Esophagus muscularis mucosa (tissue), 4 donors: ENCODE measurements at regions not wholly inside any gene's neighbourhood (a gene's known extent, or its start where the extent isn't known, plus 50 kb on each side); places are given as distances from the start of the nearest gene placed in this dataset.

ENCODE experiments used
- DNase-seq: peaks from one replicate; pipeline ENCODE4 v3.0.0-alpha.2; 2017; ENCODE audit errors: extremely low spot score
- H3K27ac ChIP-seq, 4 donors: fragments of 200-600 bp; sonication (generic); replicated peaks in 1 of 4; 1 replicate in 3 of 4; 2 replicates in 1 of 4; pipeline ENCODE4 v1.5.1; 2016 to 2019; ENCODE audit warnings: mild to moderate bottlenecking in 1 of 4
- H3K27me3 ChIP-seq, 4 donors: fragments of 200-600 bp; sonication (generic); one replicate each; pipeline versions ENCODE4 v1.5.1 to v1.6.0; 2016 to 2019
- H3K36me3 ChIP-seq, 4 donors: fragments of 200-600 bp; sonication (generic); one replicate each; pipeline ENCODE4 v1.5.1; 2016 to 2019
- H3K4me1 ChIP-seq, 4 donors: fragments of 200-600 bp; sonication (generic); one replicate each; pipeline ENCODE4 v1.5.1; 2016 to 2019
- H3K4me3 ChIP-seq, 4 donors: fragments of 200-600 bp; sonication (generic); 1 replicate in 2 of 4; 2 replicates in 2 of 4; pipeline ENCODE4 v1.5.1; 2016 to 2019; ENCODE audit warnings: mild to moderate bottlenecking in 4 of 4, moderate library complexity in 1 of 4
- H3K9me3 ChIP-seq, 4 donors: fragments of 200-600 bp; sonication (generic); 1 replicate in 3 of 4; 2 replicates in 1 of 4; pipeline ENCODE4 v1.5.1; 2016 to 2019
- EP300 ChIP-seq: sonication (generic); formaldehyde crosslinking; IDR thresholded peaks from one replicate; pipeline ENCODE4 v1.6.1; 2017; ENCODE audit warnings: antibody characterized with exemption
- POLR2A ChIP-seq: fragments of 450-650 bp; IDR thresholded peaks from one replicate; pipeline ENCODE4 v1.6.1; 2017; ENCODE audit warnings: antibody characterized with exemption, moderate library complexity, mild to moderate bottlenecking, low read depth
- POLR2AphosphoS5 ChIP-seq, 2 donors: sonication (generic); formaldehyde crosslinking; IDR thresholded peaks; one replicate each; pipeline ENCODE4 v1.6.1; 2017; ENCODE audit warnings: antibody characterized with exemption in 2 of 2
- WGBS: methylation state at CpG from one replicate; pipeline ENCODE4 v1.1.5; 2018; 5-methylcytosine and 5-hydroxymethylcytosine counted together
- intact Hi-C: fragments of 100-400 bp; cut with DNase I; formaldehyde crosslinking; loops from one replicate; pipeline ENCODE4 v1.15.1; 2023
- TF ChIP-seq, protein P1 (sequence below), 3 experiments: fragments of 200-600 bp in 2 of 3; fragments of 450-650 bp in 1 of 3; sonication (generic) in 2 of 3; IDR thresholded peaks; one replicate each; pipeline ENCODE4 v1.5.1; 2017 to 2019; ENCODE audit warnings: antibody characterized with exemption in 3 of 3, mild to moderate bottlenecking in 2 of 3, moderate library complexity in 1 of 3

GRCh38 chr4:125546272-125546671 is 231.5 kb downstream of the FAT4 start:
- Histone ChIP-seq H3K9me3 (no peaks in the 10 kb centered on the region), H3K36me3 (no peaks in the 10 kb centered on the region), H3K4me3 (no peak overlapping the region), H3K27ac (no peak overlapping the region), H3K27me3 (no peaks in the 10 kb centered on the region), H3K4me1 (no peaks in the 10 kb centered on the region)
- intact Hi-C loops, result no loop called here
- WGBS, result 90% methylated on average over 13 of the region's 15 CpGs
- no peak for DNase-seq
- no peak for TF ChIP-seq POLR2A

- no peak for TF ChIP-seq POLR2AphosphoS5 (IDR thresholded peaks at IDR 0.05)
- TF ChIP-seq EP300, result no peak
- TF ChIP-seq POLR2A, result no peak
- TF ChIP-seq, protein P1, sequence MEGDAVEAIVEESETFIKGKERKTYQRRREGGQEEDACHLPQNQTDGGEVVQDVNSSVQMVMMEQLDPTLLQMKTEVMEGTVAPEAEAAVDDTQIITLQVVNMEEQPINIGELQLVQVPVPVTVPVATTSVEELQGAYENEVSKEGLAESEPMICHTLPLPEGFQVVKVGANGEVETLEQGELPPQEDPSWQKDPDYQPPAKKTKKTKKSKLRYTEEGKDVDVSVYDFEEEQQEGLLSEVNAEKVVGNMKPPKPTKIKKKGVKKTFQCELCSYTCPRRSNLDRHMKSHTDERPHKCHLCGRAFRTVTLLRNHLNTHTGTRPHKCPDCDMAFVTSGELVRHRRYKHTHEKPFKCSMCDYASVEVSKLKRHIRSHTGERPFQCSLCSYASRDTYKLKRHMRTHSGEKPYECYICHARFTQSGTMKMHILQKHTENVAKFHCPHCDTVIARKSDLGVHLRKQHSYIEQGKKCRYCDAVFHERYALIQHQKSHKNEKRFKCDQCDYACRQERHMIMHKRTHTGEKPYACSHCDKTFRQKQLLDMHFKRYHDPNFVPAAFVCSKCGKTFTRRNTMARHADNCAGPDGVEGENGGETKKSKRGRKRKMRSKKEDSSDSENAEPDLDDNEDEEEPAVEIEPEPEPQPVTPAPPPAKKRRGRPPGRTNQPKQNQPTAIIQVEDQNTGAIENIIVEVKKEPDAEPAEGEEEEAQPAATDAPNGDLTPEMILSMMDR (IDR thresholded peaks at IDR 0.05), result no peak
- Histone ChIP-seq H3K36me3 (no peaks in the 10 kb centered on the region), H3K9me3 (no peaks in the 10 kb centered on the region), H3K4me3 (no peak overlapping the region), H3K27ac (no peak overlapping the region), H3K27me3 (no peaks in the 10 kb centered on the region), H3K4me1 (no peaks in the 10 kb centered on the region)
- WGBS, result 78% methylated on average over 4 of the region's 4 CpGs
- intact Hi-C loops, result no loop called here
- DNase-seq, result no peak
These were observed 233.1 kb downstream of the FAT4 start for GRCh38 chr4:125547836-125548235.

GRCh38 chr4:125550769-125551168 is 236.0 kb downstream of the FAT4 start:
- Histone ChIP-seq H3K36me3 (no peaks in the 10 kb centered on the region), H3K27me3 (no peaks in the 10 kb centered on the region), H3K27ac (no peak overlapping the region), H3K4me1 (no peaks in the 10 kb centered on the region), H3K9me3 (no peaks in the 10 kb centered on the region), H3K4me3 (no peak overlapping the region)
- no peak for DNase-seq
- 86% methylated on average over 5 of the region's 5 CpGs for WGBS
- intact Hi-C loops, result no loop called here
- TF ChIP-seq, protein P1 (IDR thresholded peaks at IDR 0.05), result no peak
- TF ChIP-seq EP300, result no peak
- TF ChIP-seq POLR2AphosphoS5 (IDR thresholded peaks at IDR 0.05), result no peak
- no peak for TF ChIP-seq POLR2A

- no peaks in the 10 kb centered on the region for H3K9me3 ChIP-seq
- TF ChIP-seq POLR2A, result no peak
- TF ChIP-seq, protein P1 (IDR thresholded peaks at IDR 0.05), result no peak
- no peak for TF ChIP-seq EP300
- no peak for TF ChIP-seq POLR2AphosphoS5 (IDR thresholded peaks at IDR 0.05)
- no peak overlapping the region for H3K4me3 ChIP-seq
- intact Hi-C loops, result no loop called here
- no peaks in the 10 kb centered on the region for H3K36me3 ChIP-seq
- H3K27ac ChIP-seq, result no peak overlapping the region
- WGBS, result 98% methylated on average over 2 of the region's 2 CpGs
- no peaks in the 10 kb centered on the region for H3K4me1 ChIP-seq
- DNase-seq, result no peak
- no peaks in the 10 kb centered on the region for H3K27me3 ChIP-seq
These were observed 236.7 kb downstream of the FAT4 start for GRCh38 chr4:125551466-125551865.

- 100% methylated on average over 1 of the region's 1 CpG for WGBS
- H3K9me3 ChIP-seq, result no peaks in the 10 kb centered on the region
- H3K36me3 ChIP-seq, result no peaks in the 10 kb centered on the region
- H3K4me3 ChIP-seq, result no peak overlapping the region
- no peaks in the 10 kb centered on the region for H3K4me1 ChIP-seq
- no peaks in the 10 kb centered on the region for H3K27me3 ChIP-seq
- TF ChIP-seq POLR2AphosphoS5 (IDR thresholded peaks at IDR 0.05) (no peak), EP300 (no peak)
- TF ChIP-seq, protein P1 (IDR thresholded peaks at IDR 0.05), result no peak
- intact Hi-C loops, result no loop called here
- H3K27ac ChIP-seq, result no peak overlapping the region
- no peak for DNase-seq
These were observed 237.2 kb downstream of the FAT4 start for GRCh38 chr4:125551967-125552366.
